ENCODE measurements at regions not wholly inside any gene's neighbourhood (a gene's known extent, or its start where the extent isn't known, plus 50 kb on each side); places are given as distances from the start of the nearest gene placed in this dataset.
"Not testable (repeated sequence)": the region's sequence is repeated elsewhere in the genome, so short reads cannot be mapped to it uniquely, and the experiment has no call there.

DNA sequence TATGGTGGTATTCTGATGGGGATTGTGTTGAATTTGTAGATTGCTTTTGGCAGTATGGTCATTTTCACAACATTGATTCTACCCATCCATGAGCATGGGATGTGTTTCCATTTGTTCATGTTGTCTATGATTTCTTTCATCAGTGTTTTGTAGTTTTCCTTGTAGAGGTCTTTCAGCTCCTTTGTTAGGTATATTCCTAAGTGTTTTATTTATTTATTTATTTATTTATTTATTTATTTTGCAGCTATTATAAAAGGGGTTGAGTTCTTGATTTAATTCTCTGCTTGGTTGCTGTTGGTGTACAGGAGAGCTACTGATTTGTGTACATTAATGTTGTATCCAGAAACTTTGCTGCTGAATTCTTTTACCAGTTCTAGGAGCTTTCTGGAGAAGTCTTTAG lies 181.4 kb downstream of the TM2D1 start:
- TF ChIP-seq, protein P1, sequence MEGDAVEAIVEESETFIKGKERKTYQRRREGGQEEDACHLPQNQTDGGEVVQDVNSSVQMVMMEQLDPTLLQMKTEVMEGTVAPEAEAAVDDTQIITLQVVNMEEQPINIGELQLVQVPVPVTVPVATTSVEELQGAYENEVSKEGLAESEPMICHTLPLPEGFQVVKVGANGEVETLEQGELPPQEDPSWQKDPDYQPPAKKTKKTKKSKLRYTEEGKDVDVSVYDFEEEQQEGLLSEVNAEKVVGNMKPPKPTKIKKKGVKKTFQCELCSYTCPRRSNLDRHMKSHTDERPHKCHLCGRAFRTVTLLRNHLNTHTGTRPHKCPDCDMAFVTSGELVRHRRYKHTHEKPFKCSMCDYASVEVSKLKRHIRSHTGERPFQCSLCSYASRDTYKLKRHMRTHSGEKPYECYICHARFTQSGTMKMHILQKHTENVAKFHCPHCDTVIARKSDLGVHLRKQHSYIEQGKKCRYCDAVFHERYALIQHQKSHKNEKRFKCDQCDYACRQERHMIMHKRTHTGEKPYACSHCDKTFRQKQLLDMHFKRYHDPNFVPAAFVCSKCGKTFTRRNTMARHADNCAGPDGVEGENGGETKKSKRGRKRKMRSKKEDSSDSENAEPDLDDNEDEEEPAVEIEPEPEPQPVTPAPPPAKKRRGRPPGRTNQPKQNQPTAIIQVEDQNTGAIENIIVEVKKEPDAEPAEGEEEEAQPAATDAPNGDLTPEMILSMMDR (IDR thresholded peaks at IDR 0.05), result not testable (repeated sequence)
- TF ChIP-seq EZH2phosphoT487 (IDR thresholded peaks at IDR 0.05), result not testable (repeated sequence)

Data from neural progenitor cell (in vitro differentiated cells).